OCI-LY3 (cell line): ENCODE measurements at regions not wholly inside any gene's neighbourhood (a gene's known extent, or its start where the extent isn't known, plus 50 kb on each side); places are given as distances from the start of the nearest gene placed in this dataset.

Experiments
- H2AFZ ChIP-seq: fragments of 200-600, 300-600 bp; shearing (Covaris generic); 2 replicates; pipeline ENCODE4 v1.6.0; 2014; ENCODE audit warnings: antibody characterized with exemption, low read depth, low read length
- H3K27ac ChIP-seq: fragments of 200-600, 300-600 bp; sonication (generic); 2 replicates; pipeline ENCODE4 v1.5.1; 2014; ENCODE audit warnings: mild to moderate bottlenecking, low read length, moderate library complexity, mixed read lengths
- H3K27me3 ChIP-seq: fragments of 200-600, 300-600 bp; sonication (generic); 2 replicates; pipeline ENCODE4 v1.6.1; 2014; ENCODE audit warnings: low read depth, low read length, mixed read lengths
- H3K36me3 ChIP-seq: fragments of 200-600, 300-600 bp; sonication (generic); replicated peaks from 2 replicates; pipeline ENCODE3; 2014; ENCODE audit warnings: low read depth, low read length, mixed read lengths
- H3K4me1 ChIP-seq: fragments of 300-600, 200-600 bp; sonication (generic); 2 replicates; pipeline ENCODE4 v1.6.1; 2014; ENCODE audit warnings: low read length, mixed read lengths
- H3K4me2 ChIP-seq: fragments of 200-600, 300-600 bp; sonication (generic); 2 replicates; pipeline ENCODE4 v1.6.1; 2014; ENCODE audit warnings: low read length, mixed read lengths
- H3K4me3 ChIP-seq: fragments of 300-600, 200-600 bp; sonication (generic); 2 replicates; pipeline ENCODE4 v1.5.1; 2014; ENCODE audit warnings: antibody characterized with exemption, mild to moderate bottlenecking, low read length, moderate library complexity
- H3K79me2 ChIP-seq: fragments of 300-600, 200-600 bp; shearing (Covaris generic); 2 replicates; pipeline ENCODE4 v1.6.1; 2014; ENCODE audit warnings: mild to moderate bottlenecking, low read length, mixed read lengths
- H3K9ac ChIP-seq: fragments of 300-600, 200-600 bp; shearing (Covaris generic); 2 replicates; pipeline ENCODE4 v1.6.0; 2014; ENCODE audit warnings: mild to moderate bottlenecking, low read length, moderate library complexity
- H3K9me3 ChIP-seq: fragments of 200-600, 300-600 bp; shearing (Covaris generic); 2 replicates; pipeline ENCODE4 v1.6.1; 2014; ENCODE audit warnings: low read length, mixed read lengths; ENCODE audit not compliant: insufficient read depth
- H4K20me1 ChIP-seq: fragments of 200-600, 300-600 bp; sonication (generic); 2 replicates; pipeline ENCODE4 v1.6.1; 2016; ENCODE audit warnings: low read length, mixed read lengths; ENCODE audit not compliant: insufficient read depth
- EZH2phosphoT487 ChIP-seq: fragments of 200-600 bp; shearing (Covaris generic); IDR thresholded peaks from 2 replicates; pipeline ENCODE4 v1.6.1; 2018; ENCODE audit warnings: antibody characterized with exemption, mixed run types, low read depth
- TF ChIP-seq, protein P1 (sequence below): fragments of 200-600, 300-600 bp; sonication (generic); IDR thresholded peaks from 2 replicates; pipeline ENCODE4 v1.5.1; 2014; ENCODE audit warnings: antibody characterized with exemption, low read length, low read depth

GRCh38 chr3:152760591-152760990 lies 74.3 kb upstream of the P2RY1 start:
- Histone ChIP-seq H3K9ac (no peak overlapping the region), H3K27me3 (no peaks in the 10 kb centered on the region), H3K4me1 (peaks cover 24% of the 10 kb centered on the region), H4K20me1 (no peaks in the 10 kb centered on the region), H3K9me3 (no peaks in the 10 kb centered on the region), H3K4me3 (peak overlapping the region; percentile 35), H3K4me2 (peak overlapping the region; percentile 72), H3K36me3 (no peaks in the 10 kb centered on the region), H3K27ac (peak overlapping the region; percentile 9; the same call in 1 of the 2 replicates), H2AFZ (no peak overlapping the region), H3K79me2 (no peaks in the 10 kb centered on the region)
- TF ChIP-seq, protein P1, sequence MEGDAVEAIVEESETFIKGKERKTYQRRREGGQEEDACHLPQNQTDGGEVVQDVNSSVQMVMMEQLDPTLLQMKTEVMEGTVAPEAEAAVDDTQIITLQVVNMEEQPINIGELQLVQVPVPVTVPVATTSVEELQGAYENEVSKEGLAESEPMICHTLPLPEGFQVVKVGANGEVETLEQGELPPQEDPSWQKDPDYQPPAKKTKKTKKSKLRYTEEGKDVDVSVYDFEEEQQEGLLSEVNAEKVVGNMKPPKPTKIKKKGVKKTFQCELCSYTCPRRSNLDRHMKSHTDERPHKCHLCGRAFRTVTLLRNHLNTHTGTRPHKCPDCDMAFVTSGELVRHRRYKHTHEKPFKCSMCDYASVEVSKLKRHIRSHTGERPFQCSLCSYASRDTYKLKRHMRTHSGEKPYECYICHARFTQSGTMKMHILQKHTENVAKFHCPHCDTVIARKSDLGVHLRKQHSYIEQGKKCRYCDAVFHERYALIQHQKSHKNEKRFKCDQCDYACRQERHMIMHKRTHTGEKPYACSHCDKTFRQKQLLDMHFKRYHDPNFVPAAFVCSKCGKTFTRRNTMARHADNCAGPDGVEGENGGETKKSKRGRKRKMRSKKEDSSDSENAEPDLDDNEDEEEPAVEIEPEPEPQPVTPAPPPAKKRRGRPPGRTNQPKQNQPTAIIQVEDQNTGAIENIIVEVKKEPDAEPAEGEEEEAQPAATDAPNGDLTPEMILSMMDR: no peak
- TF ChIP-seq EZH2phosphoT487: no peak

DNA sequence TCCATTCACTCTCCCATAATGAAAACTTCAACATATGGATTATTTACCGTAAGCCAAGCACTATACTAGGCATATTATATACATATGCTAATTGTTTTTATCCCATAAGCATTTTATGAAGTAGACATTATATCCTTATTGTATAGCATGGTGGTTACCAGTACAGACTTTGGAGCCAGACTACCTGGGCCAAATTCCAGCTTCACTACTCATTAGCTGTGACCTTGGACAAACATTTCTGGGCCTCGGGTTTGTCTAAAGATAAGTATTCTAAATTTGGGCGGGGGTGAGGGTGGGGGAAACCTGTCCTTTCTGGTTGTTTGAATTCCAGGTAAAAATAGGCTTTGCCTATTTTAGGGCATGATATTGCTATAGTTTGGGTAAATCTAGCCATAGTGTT lies 66.5 kb upstream of the P2RY1 start:
- Histone ChIP-seq H3K27ac (no peak overlapping the region), H4K20me1 (no peaks in the 10 kb centered on the region)

DNA sequence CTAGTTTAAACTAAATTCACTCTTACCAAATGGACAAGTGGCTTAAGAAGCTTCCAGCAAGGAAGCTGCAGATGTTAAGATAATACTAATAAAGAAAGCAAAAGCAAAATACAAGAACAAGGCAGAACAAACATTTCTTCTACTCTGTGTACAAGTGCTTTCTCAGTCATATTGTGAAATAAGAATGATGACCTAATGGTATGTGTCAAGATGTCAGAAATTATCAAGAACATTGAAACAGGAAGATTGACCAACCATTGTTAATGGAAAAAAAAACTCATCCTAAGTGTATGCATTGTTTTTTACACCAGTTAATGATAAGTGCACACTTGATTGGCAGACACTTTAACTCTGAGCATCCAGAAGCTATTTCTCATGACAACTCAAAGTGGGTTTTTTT lies 65.4 kb upstream of the P2RY1 start:
- no peaks in the 10 kb centered on the region for H3K36me3 ChIP-seq
- TF ChIP-seq, protein P1: no peak
- TF ChIP-seq EZH2phosphoT487: no peak

More for the DNA sequence above, 66.5 kb upstream of the P2RY1 start:
- no peaks in the 10 kb centered on the region for H3K36me3 ChIP-seq
- H3K4me2 ChIP-seq: no peak overlapping the region
- no peak overlapping the region for H3K4me3 ChIP-seq
- TF ChIP-seq, protein P1: no peak
- no peak for TF ChIP-seq EZH2phosphoT487
- H3K27me3 ChIP-seq: no peaks in the 10 kb centered on the region
- H3K4me1 ChIP-seq: peaks cover 4% of the 10 kb centered on the region; the same call in 1 of the 2 replicates
- H3K9ac ChIP-seq: no peak overlapping the region
- no peak overlapping the region for H2AFZ ChIP-seq
- no peaks in the 10 kb centered on the region for H3K9me3 ChIP-seq
- H3K79me2 ChIP-seq: no peaks in the 10 kb centered on the region

DNA sequence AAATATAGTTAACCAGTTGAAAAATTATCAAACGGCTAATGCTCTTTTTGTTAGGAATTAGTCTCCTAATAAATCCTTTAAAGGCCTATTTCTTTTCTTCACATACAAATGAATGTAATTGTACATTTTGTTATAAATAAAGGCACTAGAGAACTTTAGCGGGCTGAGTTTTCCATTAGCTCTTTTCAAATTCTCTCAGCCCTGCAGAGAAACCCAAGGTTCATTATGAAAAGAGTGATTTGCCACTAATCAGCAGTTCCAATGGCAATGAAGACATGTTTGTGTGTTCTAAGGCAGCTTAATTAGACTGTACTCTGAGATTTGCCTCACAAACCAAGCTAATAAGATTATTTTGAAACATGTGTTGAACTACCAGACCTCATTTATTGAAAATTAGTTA lies 64.6 kb upstream of the P2RY1 start:
- no peak for TF ChIP-seq EZH2phosphoT487
- TF ChIP-seq, protein P1: no peak
- H4K20me1 ChIP-seq: no peaks in the 10 kb centered on the region
- H3K4me3 ChIP-seq: no peak overlapping the region
- H3K27ac ChIP-seq: no peak overlapping the region
- no peak overlapping the region for H2AFZ ChIP-seq
- no peaks in the 10 kb centered on the region for H3K27me3 ChIP-seq
- H3K9me3 ChIP-seq: no peaks in the 10 kb centered on the region
- peaks cover 4% of the 10 kb centered on the region; the same call in 1 of the 2 replicates for H3K4me1 ChIP-seq
- no peak overlapping the region for H3K4me2 ChIP-seq
- no peaks in the 10 kb centered on the region for H3K79me2 ChIP-seq
- no peaks in the 10 kb centered on the region for H3K36me3 ChIP-seq
- no peak overlapping the region for H3K9ac ChIP-seq

More for the DNA sequence above, 65.4 kb upstream of the P2RY1 start:
- Histone ChIP-seq H3K4me2 (no peak overlapping the region), H3K27ac (no peak overlapping the region), H3K9ac (no peak overlapping the region), H3K27me3 (no peaks in the 10 kb centered on the region), H4K20me1 (no peaks in the 10 kb centered on the region), H2AFZ (no peak overlapping the region), H3K79me2 (no peaks in the 10 kb centered on the region), H3K9me3 (no peaks in the 10 kb centered on the region), H3K4me3 (no peak overlapping the region), H3K4me1 (peaks cover 4% of the 10 kb centered on the region; the same call in 1 of the 2 replicates)
